GM23338 (cell line): ENCODE measurements at regions not wholly inside any gene's neighbourhood (a gene's known extent, or its start where the extent isn't known, plus 50 kb on each side); places are given as distances from the start of the nearest gene placed in this dataset.

Experiments used
- CTCF ChIP-seq, 2 experiments: fragments of 200-600 bp in 1 of 2; sonication (generic) in 1 of 2; conservative IDR thresholded peaks; 2 replicates each; pipeline versions ENCODE4 v1.5.1 to v1.6.1; 2016 to 2017; ENCODE audit warnings: antibody characterized with exemption in 2 of 2, low read depth in 2 of 2, mild to moderate bottlenecking in 2 of 2, moderate library complexity in 1 of 2
- NANOG ChIP-seq: IDR thresholded peaks from 2 replicates; pipeline ENCODE4 v1.6.1; 2016; ENCODE audit warnings: antibody characterized with exemption, borderline replicate concordance

GRCh38 chr1:194387531-194387930, 1201.1 kb upstream of the B3GALT2 start:
- no peak for TF ChIP-seq NANOG
- TF ChIP-seq CTCF (conservative IDR thresholded peaks at IDR 0.05; ENCODE audit: low read depth in 2 of 2) = no peak
